GM18858 (cell line): ENCODE measurements at regions not wholly inside any gene's neighbourhood (a gene's known extent, or its start where the extent isn't known, plus 50 kb on each side); places are given as distances from the start of the nearest gene placed in this dataset.
"Not testable (repeated sequence)": the region's sequence is repeated elsewhere in the genome, so short reads cannot be mapped to it uniquely, and the experiment has no call there.

ENCODE experiments used
- ATAC-seq: cut with Tn5 transposase; IDR thresholded peaks from one replicate; pipeline ENCODE4 v1.9.1; 2021; ENCODE audit not compliant: unreplicated experiment

GRCh38 chr2:187075671-187076070 is 226.7 kb upstream of the ZSWIM2 start:
- no peak for ATAC-seq

GRCh38 chr2:187075199-187075635 is 226.2 kb upstream of the ZSWIM2 start:
- ATAC-seq = no peak

GRCh38 chr2:187058198-187058597 is 209.2 kb upstream of the ZSWIM2 start:
- ATAC-seq = no peak

GRCh38 chr2:187057466-187057865 is 208.5 kb upstream of the ZSWIM2 start:
- no peak for ATAC-seq

GRCh38 chr2:187056416-187057334 is 207.7 kb upstream of the ZSWIM2 start:
- no peak for ATAC-seq

GRCh38 chr2:187055463-187055862 is 206.5 kb upstream of the ZSWIM2 start:
- no peak for ATAC-seq

- ATAC-seq = no peak
Measured at GRCh38 chr2:187054501-187055319, 205.7 kb upstream of the ZSWIM2 start.

GRCh38 chr2:187051350-187051749 is 202.4 kb upstream of the ZSWIM2 start:
- ATAC-seq = peak; percentile 94

- ATAC-seq = no peak
Measured at GRCh38 chr2:187050409-187050998, 201.5 kb upstream of the ZSWIM2 start.

- ATAC-seq = no peak
Measured at GRCh38 chr2:187037310-187037709, 188.3 kb upstream of the ZSWIM2 start.

GRCh38 chr2:187034434-187034833 is 185.5 kb upstream of the ZSWIM2 start:
- no peak for ATAC-seq

- no peak for ATAC-seq
Measured at GRCh38 chr2:187024739-187025138, 175.8 kb upstream of the ZSWIM2 start.

GRCh38 chr2:187023996-187024395 is 175.0 kb upstream of the ZSWIM2 start:
- ATAC-seq = not testable (repeated sequence)

- no peak for ATAC-seq
Measured at GRCh38 chr2:187017438-187017837, 168.5 kb upstream of the ZSWIM2 start.

GRCh38 chr2:187013058-187013457 is 164.1 kb upstream of the ZSWIM2 start:
- no peak for ATAC-seq

- no peak for ATAC-seq
Measured at GRCh38 chr2:187011206-187011832, 162.3 kb upstream of the ZSWIM2 start.

- ATAC-seq = no peak
Measured at GRCh38 chr2:187009483-187010239, 160.7 kb upstream of the ZSWIM2 start.

GRCh38 chr2:187008111-187008510 is 159.1 kb upstream of the ZSWIM2 start:
- ATAC-seq = no peak

- no peak for ATAC-seq
Measured at GRCh38 chr2:187003611-187004010, 154.6 kb upstream of the ZSWIM2 start.

GRCh38 chr2:187003038-187003554 is 154.1 kb upstream of the ZSWIM2 start:
- no peak for ATAC-seq
